Neural cell (in vitro differentiated cells): ENCODE measurements at regions not wholly inside any gene's neighbourhood (a gene's known extent, or its start where the extent isn't known, plus 50 kb on each side); places are given as distances from the start of the nearest gene placed in this dataset.

Source experiments
- H2AFZ ChIP-seq: fragments of 200-600, 300-800 bp; sonication (generic), shearing (Covaris generic); 2 replicates; pipeline ENCODE4 v1.6.0; 2014; ENCODE audit warnings: low read depth, mild to moderate bottlenecking, antibody characterized with exemption, low read length, moderate library complexity
- H3F3A ChIP-seq: fragments of 200-600 bp; shearing (Covaris generic); 2 replicates; pipeline ENCODE4 v1.6.1; 2016; ENCODE audit warnings: mild to moderate bottlenecking, moderate library complexity, mixed read lengths, antibody characterized with exemption, low read length; ENCODE audit not compliant: insufficient read depth, poor library complexity, severe bottlenecking
- H3K27ac ChIP-seq: fragments of 200-600, 300-800 bp; sonication (generic), shearing (Covaris generic); 2 replicates; pipeline ENCODE4 v1.5.1; 2014; ENCODE audit warnings: mild to moderate bottlenecking, low read length, moderate library complexity
- H3K27me3 ChIP-seq: fragments of 300-800, 200-600 bp; sonication (generic), shearing (Covaris generic); 2 replicates; pipeline ENCODE4 v1.6.0; 2014; ENCODE audit warnings: mild to moderate bottlenecking, low read depth, low read length, moderate library complexity; ENCODE audit not compliant: insufficient read depth
- H3K36me3 ChIP-seq: fragments of 300-800, 200-600 bp; sonication (generic), shearing (Covaris generic); 2 replicates; pipeline ENCODE4 v1.5.1; 2014; ENCODE audit warnings: mild to moderate bottlenecking, antibody characterized with exemption, low read length, moderate library complexity; ENCODE audit not compliant: insufficient read depth
- H3K4me2 ChIP-seq: fragments of 300-800, 200-600 bp; sonication (generic), shearing (Covaris generic); 2 replicates; pipeline ENCODE4 v1.6.0; 2014; ENCODE audit warnings: mild to moderate bottlenecking, low read length
- H3K4me3 ChIP-seq: fragments of 300-800, 200-600 bp; sonication (generic), shearing (Covaris generic); 2 replicates; pipeline ENCODE4 v1.5.1; 2014; ENCODE audit warnings: mild to moderate bottlenecking, low read length, moderate library complexity
- H3K79me2 ChIP-seq: fragments of 200-600 bp; shearing (Covaris generic); replicated peaks from 2 replicates; pipeline ENCODE4 v1.6.0; 2014; ENCODE audit warnings: mild to moderate bottlenecking, low read length, moderate library complexity; ENCODE audit not compliant: insufficient read depth
- H3K9ac ChIP-seq: fragments of 300-800, 200-600 bp; sonication (generic), shearing (Covaris generic); 2 replicates; pipeline ENCODE4 v1.6.1; 2016; ENCODE audit warnings: mild to moderate bottlenecking, low read length, mixed read lengths
- H3K9me2 ChIP-seq: fragments of 200-600 bp; shearing (Covaris generic); 2 replicates; pipeline ENCODE4 v1.6.1; 2016; ENCODE audit warnings: mild to moderate bottlenecking, low read length, mixed read lengths; ENCODE audit not compliant: insufficient read depth
- H3K9me3 ChIP-seq: fragments of 200-600, 300-800 bp; sonication (generic), shearing (Covaris generic); 2 replicates; pipeline ENCODE4 v1.6.1; 2016; ENCODE audit warnings: mild to moderate bottlenecking, mixed run types, low read length, moderate library complexity, mixed read lengths
- H4K20me1 ChIP-seq: fragments of 200-600 bp; shearing (Covaris generic); 2 replicates; pipeline ENCODE4 v1.6.1; 2016; ENCODE audit warnings: mild to moderate bottlenecking, mixed run types; ENCODE audit not compliant: insufficient read depth
- CTCF ChIP-seq: fragments of 450-650 bp; IDR thresholded peaks from 2 replicates; pipeline ENCODE4 v1.5.1; 2014; ENCODE audit warnings: antibody characterized with exemption, mild to moderate bottlenecking, moderate library complexity; ENCODE audit not compliant: poor library complexity, severe bottlenecking
- EP300 ChIP-seq: fragments of 450-650 bp; conservative IDR thresholded peaks from 2 replicates; pipeline ENCODE4 v1.6.1; 2014; ENCODE audit warnings: antibody characterized with exemption, mild to moderate bottlenecking, moderate library complexity; ENCODE audit not compliant: poor library complexity, severe bottlenecking
- EZH2 ChIP-seq: fragments of 200-600, 300-800 bp; shearing (Covaris generic), sonication (generic); IDR thresholded peaks from 2 replicates; pipeline ENCODE4 v1.6.1; 2014; ENCODE audit warnings: antibody characterized with exemption, low read length, borderline replicate concordance, mild to moderate bottlenecking; ENCODE audit not compliant: insufficient read depth, poor library complexity, severe bottlenecking
- MXI1 ChIP-seq: fragments of 450-650 bp; conservative IDR thresholded peaks from 2 replicates; pipeline ENCODE4 v1.6.1; 2014; ENCODE audit warnings: antibody characterized with exemption, mild to moderate bottlenecking; ENCODE audit not compliant: poor library complexity, severe bottlenecking
- POLR2AphosphoS5 ChIP-seq: IDR thresholded peaks from 2 replicates; pipeline ENCODE4 v1.6.1; 2012
- RAD21 ChIP-seq: fragments of 450-650 bp; conservative IDR thresholded peaks from 2 replicates; pipeline ENCODE4 v1.6.1; 2014; ENCODE audit warnings: antibody characterized with exemption, mild to moderate bottlenecking, moderate library complexity
- REST ChIP-seq: IDR thresholded peaks from 2 replicates; pipeline ENCODE4 v1.6.1; 2012; ENCODE audit warnings: borderline replicate concordance
- SMC3 ChIP-seq: fragments of 450-650 bp; conservative IDR thresholded peaks from 2 replicates; pipeline ENCODE4 v1.6.1; 2014; ENCODE audit warnings: antibody characterized with exemption, mild to moderate bottlenecking, moderate library complexity; ENCODE audit not compliant: poor library complexity
- TAF1 ChIP-seq: IDR thresholded peaks from 2 replicates; pipeline ENCODE4 v1.6.1; 2012; ENCODE audit warnings: low read depth

GRCh38 chr14:22394616-22395015, 194.4 kb downstream of the DAD1 start:
- Histone ChIP-seq H2AFZ (no peak overlapping the region), H3F3A (no peaks in the 10 kb centered on the region), H3K4me2 (no peak overlapping the region), H4K20me1 (no peaks in the 10 kb centered on the region), H3K27me3 (no peaks in the 10 kb centered on the region), H3K79me2 (no peaks in the 10 kb centered on the region), H3K9me3 (no peaks in the 10 kb centered on the region), H3K4me3 (no peak overlapping the region), H3K9ac (no peak overlapping the region), H3K36me3 (no peaks in the 10 kb centered on the region), H3K27ac (no peak overlapping the region), H3K9me2 (no peaks in the 10 kb centered on the region)
- TF ChIP-seq EP300 (no peak), POLR2AphosphoS5 (no peak), RAD21 (no peak), TAF1 (no peak), MXI1 (no peak), CTCF (no peak), REST (no peak), EZH2 (no peak), SMC3 (no peak)

DNA sequence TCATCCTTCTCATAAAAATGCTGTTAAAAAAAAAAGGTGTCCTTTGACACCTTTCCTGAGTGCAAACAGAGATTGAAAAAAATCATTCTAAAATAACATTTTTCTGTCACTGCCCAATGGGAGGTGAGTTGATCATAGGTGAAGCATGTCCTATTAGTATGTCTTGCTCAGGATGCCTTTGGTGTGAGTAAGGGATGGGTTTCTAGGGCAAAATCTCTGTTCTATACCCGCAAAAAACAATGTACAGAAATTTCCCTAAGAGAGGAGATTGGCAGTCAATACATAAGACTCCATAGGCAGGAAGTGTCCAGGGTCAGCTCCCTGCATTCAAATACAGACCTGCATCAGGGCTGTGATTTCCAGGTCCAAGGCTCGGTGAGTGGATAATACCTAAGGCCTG, 195.2 kb downstream of the DAD1 start:
- Histone ChIP-seq H2AFZ (no peak overlapping the region), H3K9ac (no peak overlapping the region), H3K9me2 (no peaks in the 10 kb centered on the region), H3F3A (no peaks in the 10 kb centered on the region), H4K20me1 (no peaks in the 10 kb centered on the region), H3K36me3 (no peaks in the 10 kb centered on the region), H3K79me2 (no peaks in the 10 kb centered on the region), H3K9me3 (no peaks in the 10 kb centered on the region), H3K4me3 (no peak overlapping the region), H3K27me3 (no peaks in the 10 kb centered on the region), H3K4me2 (no peak overlapping the region), H3K27ac (no peak overlapping the region)
- TF ChIP-seq EZH2: no peak
- TF ChIP-seq TAF1: no peak
- TF ChIP-seq REST: no peak
- TF ChIP-seq CTCF: no peak
- no peak for TF ChIP-seq SMC3
- TF ChIP-seq POLR2AphosphoS5: no peak
